Spleen (tissue), 7 donors: ENCODE measurements at regions not wholly inside any gene's neighbourhood (a gene's known extent, or its start where the extent isn't known, plus 50 kb on each side); places are given as distances from the start of the nearest gene placed in this dataset.

Experiments
- POLR2AphosphoS5 ChIP-seq, 3 donors: sonication (generic); formaldehyde crosslinking; IDR thresholded peaks; one replicate each; pipeline ENCODE4 v1.5.1; 2017; ENCODE audit warnings: antibody characterized with exemption in 3 of 3
- TF ChIP-seq, protein P1 (sequence below), 11 experiments: fragments of 200-600 bp in 7 of 11; fragments of 450-650 bp in 4 of 11; sonication (generic) in 4 of 11; IDR thresholded peaks in 8 of 11; conservative IDR thresholded peaks in 3 of 11; 1 replicate in 7 of 11; 2 replicates in 4 of 11; pipeline versions ENCODE4 v1.4.0 to v1.8.0; 2016 to 2021; ENCODE audit warnings: antibody characterized with exemption in 11 of 11, inconsistent platforms in 4 of 11, mild to moderate bottlenecking in 1 of 11
- donor health status: DM: no; HTN: no; CAD: no; lungs with moderate emphysema.
- donor health status: DM: no; HTN: no; CAD: no.
- donor health status: DM: no; HTN: no; CAD: no.

DNA sequence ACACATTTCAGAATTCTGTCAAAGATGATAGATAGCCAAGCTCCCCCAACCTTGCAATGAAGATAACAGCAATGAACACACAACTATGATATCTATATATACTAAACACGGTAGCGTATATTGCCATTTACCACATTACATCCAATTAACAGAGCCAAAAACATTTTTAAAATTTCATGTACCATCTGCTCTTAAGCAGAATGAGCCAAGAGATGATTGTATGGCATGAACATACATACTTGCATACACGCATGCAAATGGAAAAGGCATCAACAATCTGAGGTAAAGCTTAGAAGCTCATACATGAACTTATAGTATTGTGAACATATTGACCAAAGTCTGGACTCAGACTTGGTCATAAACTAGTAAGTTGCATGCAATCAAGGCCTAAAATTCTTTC is 712.9 kb upstream of the GOLIM4 start:
- TF ChIP-seq, protein P1, sequence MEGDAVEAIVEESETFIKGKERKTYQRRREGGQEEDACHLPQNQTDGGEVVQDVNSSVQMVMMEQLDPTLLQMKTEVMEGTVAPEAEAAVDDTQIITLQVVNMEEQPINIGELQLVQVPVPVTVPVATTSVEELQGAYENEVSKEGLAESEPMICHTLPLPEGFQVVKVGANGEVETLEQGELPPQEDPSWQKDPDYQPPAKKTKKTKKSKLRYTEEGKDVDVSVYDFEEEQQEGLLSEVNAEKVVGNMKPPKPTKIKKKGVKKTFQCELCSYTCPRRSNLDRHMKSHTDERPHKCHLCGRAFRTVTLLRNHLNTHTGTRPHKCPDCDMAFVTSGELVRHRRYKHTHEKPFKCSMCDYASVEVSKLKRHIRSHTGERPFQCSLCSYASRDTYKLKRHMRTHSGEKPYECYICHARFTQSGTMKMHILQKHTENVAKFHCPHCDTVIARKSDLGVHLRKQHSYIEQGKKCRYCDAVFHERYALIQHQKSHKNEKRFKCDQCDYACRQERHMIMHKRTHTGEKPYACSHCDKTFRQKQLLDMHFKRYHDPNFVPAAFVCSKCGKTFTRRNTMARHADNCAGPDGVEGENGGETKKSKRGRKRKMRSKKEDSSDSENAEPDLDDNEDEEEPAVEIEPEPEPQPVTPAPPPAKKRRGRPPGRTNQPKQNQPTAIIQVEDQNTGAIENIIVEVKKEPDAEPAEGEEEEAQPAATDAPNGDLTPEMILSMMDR (IDR thresholded peaks at IDR 0.05 in 8 of 11, conservative IDR thresholded peaks at IDR 0.05 in 3 of 11): no peak
- no peak for TF ChIP-seq POLR2AphosphoS5 (IDR thresholded peaks at IDR 0.05)
